ENCODE measurements at regions not wholly inside any gene's neighbourhood (a gene's known extent, or its start where the extent isn't known, plus 50 kb on each side); places are given as distances from the start of the nearest gene placed in this dataset.

DNA sequence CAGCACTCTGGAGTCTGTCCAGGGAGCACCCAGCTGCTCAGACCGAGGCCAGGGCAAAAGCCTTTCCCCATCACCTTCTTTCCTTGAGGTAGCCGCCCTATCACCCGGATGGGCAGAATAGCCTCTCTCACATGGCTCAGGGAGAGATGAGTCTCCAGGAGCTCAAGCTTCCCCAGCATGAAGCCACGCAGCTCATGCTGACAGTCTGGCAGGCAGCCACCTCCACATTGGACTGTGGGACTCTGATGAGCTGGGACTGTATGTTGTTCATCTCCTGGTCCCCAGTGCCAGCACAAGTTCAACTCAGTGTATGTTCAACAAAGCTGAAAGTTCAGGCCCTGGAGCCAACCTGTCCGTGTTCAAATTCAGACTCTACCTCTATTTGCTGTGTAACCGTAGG lies 75.2 kb upstream of the ZC3H12A start:
- TF ChIP-seq, protein P1, sequence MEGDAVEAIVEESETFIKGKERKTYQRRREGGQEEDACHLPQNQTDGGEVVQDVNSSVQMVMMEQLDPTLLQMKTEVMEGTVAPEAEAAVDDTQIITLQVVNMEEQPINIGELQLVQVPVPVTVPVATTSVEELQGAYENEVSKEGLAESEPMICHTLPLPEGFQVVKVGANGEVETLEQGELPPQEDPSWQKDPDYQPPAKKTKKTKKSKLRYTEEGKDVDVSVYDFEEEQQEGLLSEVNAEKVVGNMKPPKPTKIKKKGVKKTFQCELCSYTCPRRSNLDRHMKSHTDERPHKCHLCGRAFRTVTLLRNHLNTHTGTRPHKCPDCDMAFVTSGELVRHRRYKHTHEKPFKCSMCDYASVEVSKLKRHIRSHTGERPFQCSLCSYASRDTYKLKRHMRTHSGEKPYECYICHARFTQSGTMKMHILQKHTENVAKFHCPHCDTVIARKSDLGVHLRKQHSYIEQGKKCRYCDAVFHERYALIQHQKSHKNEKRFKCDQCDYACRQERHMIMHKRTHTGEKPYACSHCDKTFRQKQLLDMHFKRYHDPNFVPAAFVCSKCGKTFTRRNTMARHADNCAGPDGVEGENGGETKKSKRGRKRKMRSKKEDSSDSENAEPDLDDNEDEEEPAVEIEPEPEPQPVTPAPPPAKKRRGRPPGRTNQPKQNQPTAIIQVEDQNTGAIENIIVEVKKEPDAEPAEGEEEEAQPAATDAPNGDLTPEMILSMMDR (conservative IDR thresholded peaks at IDR 0.05 in 1 of 2, IDR thresholded peaks at IDR 0.05 in 1 of 2; ENCODE audit: extremely low read depth in 1 of 2, insufficient read depth in 1 of 2, low read depth in 1 of 2, low read length in 2 of 2), result no peak
- no peak for TF ChIP-seq EZH2 (IDR thresholded peaks at IDR 0.05; ENCODE audit: borderline replicate concordance, low read length)
